ENCODE measurements at regions not wholly inside any gene's neighbourhood (a gene's known extent, or its start where the extent isn't known, plus 50 kb on each side); places are given as distances from the start of the nearest gene placed in this dataset.

GRCh38 chr15:91741986-91742385 lies 111.5 kb upstream of the SLCO3A1 start:
- CTCF ChIA-PET: interaction anchor here (0.6 kb wide), 1 partner anchor 49 kb away, joined by 3 read pairs; no protein-coding TSS in a partner anchor
- H3K4me1 Mint-ChIP-seq (ENCODE audit: low read depth, unreplicated experiment): no peaks in the 10 kb centered on the region
- intact Hi-C loops (cut with micrococcal nuclease; ENCODE audit: unreplicated experiment): no loop called here
- no peak for TF ChIP-seq CTCF (IDR thresholded peaks at IDR 0.05; ENCODE audit: unreplicated experiment)
- H3K36me3 Mint-ChIP-seq (ENCODE audit: insufficient read depth, unreplicated experiment): no peaks in the 10 kb centered on the region
- H3K27ac Mint-ChIP-seq (ENCODE audit: unreplicated experiment): no peak overlapping the region
- H3K4me3 Mint-ChIP-seq (ENCODE audit: low read depth, unreplicated experiment): no peak overlapping the region
- peaks cover 33% of the 10 kb centered on the region for H3K27me3 Mint-ChIP-seq (ENCODE audit: unreplicated experiment)
- no peak for DNase-seq
- peaks cover 2% of the 10 kb centered on the region for H3K9me3 Mint-ChIP-seq (ENCODE audit: low read depth, unreplicated experiment)
- no TSS peak for BruUV-seq (replicated peaks)

- Mint-ChIP-seq H3K27me3 (ENCODE audit: unreplicated experiment) (peaks cover 13% of the 10 kb centered on the region), H3K36me3 (ENCODE audit: insufficient read depth, unreplicated experiment) (no peaks in the 10 kb centered on the region), H3K9me3 (ENCODE audit: low read depth, unreplicated experiment) (peaks cover 13% of the 10 kb centered on the region), H3K27ac (ENCODE audit: unreplicated experiment) (no peak overlapping the region), H3K4me3 (ENCODE audit: low read depth, unreplicated experiment) (no peak overlapping the region), H3K4me1 (ENCODE audit: low read depth, unreplicated experiment) (no peaks in the 10 kb centered on the region)
- BruUV-seq (replicated peaks): no TSS peak
- no peak for TF ChIP-seq CTCF (IDR thresholded peaks at IDR 0.05; ENCODE audit: unreplicated experiment)
- CTCF ChIA-PET: no interaction called here
- no peak for DNase-seq
- intact Hi-C loops (cut with micrococcal nuclease; ENCODE audit: unreplicated experiment): no loop called here
These were observed 101.9 kb upstream of the SLCO3A1 start for GRCh38 chr15:91751611-91752010.

- no peak for TF ChIP-seq CTCF (IDR thresholded peaks at IDR 0.05; ENCODE audit: unreplicated experiment)
- CTCF ChIA-PET: no interaction called here
- no TSS peak for BruUV-seq (replicated peaks)
- intact Hi-C loops (cut with micrococcal nuclease; ENCODE audit: unreplicated experiment): no loop called here
- H3K27me3 Mint-ChIP-seq (ENCODE audit: unreplicated experiment): peaks cover 15% of the 10 kb centered on the region
- no peaks in the 10 kb centered on the region for H3K4me1 Mint-ChIP-seq (ENCODE audit: low read depth, unreplicated experiment)
- no peak overlapping the region for H3K4me3 Mint-ChIP-seq (ENCODE audit: low read depth, unreplicated experiment)
- H3K36me3 Mint-ChIP-seq (ENCODE audit: insufficient read depth, unreplicated experiment): no peaks in the 10 kb centered on the region
- no peak for DNase-seq
- peaks cover 13% of the 10 kb centered on the region for H3K9me3 Mint-ChIP-seq (ENCODE audit: low read depth, unreplicated experiment)
- no peak overlapping the region for H3K27ac Mint-ChIP-seq (ENCODE audit: unreplicated experiment)
These were observed 101.3 kb upstream of the SLCO3A1 start for GRCh38 chr15:91752081-91752785.

GRCh38 chr15:91759560-91759959 lies 93.9 kb upstream of the SLCO3A1 start:
- peaks cover 46% of the 10 kb centered on the region for H3K27me3 Mint-ChIP-seq (ENCODE audit: unreplicated experiment)
- H3K27ac Mint-ChIP-seq (ENCODE audit: unreplicated experiment): no peak overlapping the region
- intact Hi-C loops (cut with micrococcal nuclease; ENCODE audit: unreplicated experiment): no loop called here
- peaks cover 3% of the 10 kb centered on the region for H3K9me3 Mint-ChIP-seq (ENCODE audit: low read depth, unreplicated experiment)
- TF ChIP-seq CTCF (IDR thresholded peaks at IDR 0.05; ENCODE audit: unreplicated experiment): no peak
- DNase-seq: no peak
- no TSS peak for BruUV-seq (replicated peaks)
- H3K4me1 Mint-ChIP-seq (ENCODE audit: low read depth, unreplicated experiment): no peaks in the 10 kb centered on the region
- H3K36me3 Mint-ChIP-seq (ENCODE audit: insufficient read depth, unreplicated experiment): no peaks in the 10 kb centered on the region
- no peak overlapping the region for H3K4me3 Mint-ChIP-seq (ENCODE audit: low read depth, unreplicated experiment)
- CTCF ChIA-PET: no interaction called here

Data from Calu3 (cell line).